Adipocyte (in vitro differentiated cells): ENCODE measurements at regions not wholly inside any gene's neighbourhood (a gene's known extent, or its start where the extent isn't known, plus 50 kb on each side); places are given as distances from the start of the nearest gene placed in this dataset.

ENCODE experiments used
- DNase-seq: peaks from one replicate; pipeline ENCODE4 v3.0.0-alpha.2; 2015; ENCODE audit warnings: low read depth
- H3K27me3 ChIP-seq: replicated peaks from 2 replicates; pipeline ENCODE4 v1.7.0; 2013; ENCODE audit warnings: mild to moderate bottlenecking, low read length, moderate library complexity; ENCODE audit not compliant: control insufficient read depth, insufficient read depth
- H3K36me3 ChIP-seq: 2 replicates; pipeline ENCODE4 v1.7.0; 2013; ENCODE audit warnings: low read length, mild to moderate bottlenecking, moderate library complexity; ENCODE audit not compliant: control insufficient read depth, insufficient read depth, severe bottlenecking
- H3K4me1 ChIP-seq: 2 replicates; pipeline ENCODE4 v1.7.0; 2013; ENCODE audit warnings: mild to moderate bottlenecking, low read length, moderate library complexity; ENCODE audit not compliant: control insufficient read depth, insufficient read depth
- H3K4me3 ChIP-seq: 2 replicates; pipeline ENCODE4 v1.7.0; 2013; ENCODE audit warnings: mild to moderate bottlenecking, low read length, moderate library complexity
- H3K9ac ChIP-seq: 2 replicates; pipeline ENCODE4 v1.7.0; 2013; ENCODE audit warnings: mild to moderate bottlenecking, low read length, moderate library complexity
- H3K9me3 ChIP-seq: 2 replicates; pipeline ENCODE4 v1.7.0; 2013; ENCODE audit warnings: mild to moderate bottlenecking, low read length, moderate library complexity; ENCODE audit not compliant: control insufficient read depth

- Histone ChIP-seq H3K27me3 (no peaks in the 10 kb centered on the region), H3K9ac (no peak overlapping the region), H3K4me3 (no peak overlapping the region), H3K36me3 (no peaks in the 10 kb centered on the region), H3K4me1 (no peaks in the 10 kb centered on the region), H3K9me3 (peaks cover 3% of the 10 kb centered on the region)
- DNase-seq: no peak
Measured at GRCh38 chr16:13587181-13587580, 332.8 kb upstream of the ERCC4 start.

GRCh38 chr16:13594823-13595222 lies 325.1 kb upstream of the ERCC4 start:
- no peak overlapping the region for H3K4me3 ChIP-seq
- H3K9me3 ChIP-seq: no peaks in the 10 kb centered on the region
- H3K27me3 ChIP-seq: no peaks in the 10 kb centered on the region
- no peaks in the 10 kb centered on the region for H3K36me3 ChIP-seq
- DNase-seq: no peak
- no peaks in the 10 kb centered on the region for H3K4me1 ChIP-seq
- no peak overlapping the region for H3K9ac ChIP-seq

- H3K4me1 ChIP-seq: no peaks in the 10 kb centered on the region
- no peaks in the 10 kb centered on the region for H3K9me3 ChIP-seq
- no peak overlapping the region for H3K9ac ChIP-seq
- no peaks in the 10 kb centered on the region for H3K27me3 ChIP-seq
- no peak overlapping the region for H3K4me3 ChIP-seq
- DNase-seq: no peak
- H3K36me3 ChIP-seq: no peaks in the 10 kb centered on the region
Measured at GRCh38 chr16:13606804-13607203, 313.1 kb upstream of the ERCC4 start.

GRCh38 chr16:13607289-13607688 lies 312.7 kb upstream of the ERCC4 start:
- Histone ChIP-seq H3K4me3 (no peak overlapping the region), H3K9me3 (no peaks in the 10 kb centered on the region), H3K9ac (no peak overlapping the region), H3K36me3 (no peaks in the 10 kb centered on the region), H3K4me1 (no peaks in the 10 kb centered on the region), H3K27me3 (no peaks in the 10 kb centered on the region)
- no peak for DNase-seq

GRCh38 chr16:13611596-13611995 lies 308.4 kb upstream of the ERCC4 start:
- no peak for DNase-seq
- no peaks in the 10 kb centered on the region for H3K36me3 ChIP-seq

GRCh38 chr16:13612623-13613022 lies 307.3 kb upstream of the ERCC4 start:
- H3K36me3 ChIP-seq: no peaks in the 10 kb centered on the region
- no peak overlapping the region for H3K9ac ChIP-seq
- no peaks in the 10 kb centered on the region for H3K4me1 ChIP-seq
- DNase-seq: no peak
- no peaks in the 10 kb centered on the region for H3K27me3 ChIP-seq
- no peaks in the 10 kb centered on the region for H3K9me3 ChIP-seq
- H3K4me3 ChIP-seq: no peak overlapping the region

More at GRCh38 chr16:13611596-13611995, 308.4 kb upstream of the ERCC4 start:
- no peaks in the 10 kb centered on the region for H3K9me3 ChIP-seq
- no peak overlapping the region for H3K4me3 ChIP-seq
- no peak overlapping the region for H3K9ac ChIP-seq
- no peaks in the 10 kb centered on the region for H3K4me1 ChIP-seq
- no peaks in the 10 kb centered on the region for H3K27me3 ChIP-seq

GRCh38 chr16:13613165-13613564 lies 306.8 kb upstream of the ERCC4 start:
- no peak overlapping the region for H3K4me3 ChIP-seq
- no peaks in the 10 kb centered on the region for H3K36me3 ChIP-seq
- H3K9me3 ChIP-seq: no peaks in the 10 kb centered on the region
- no peak for DNase-seq
- no peaks in the 10 kb centered on the region for H3K4me1 ChIP-seq
- H3K27me3 ChIP-seq: no peaks in the 10 kb centered on the region
- H3K9ac ChIP-seq: no peak overlapping the region

GRCh38 chr16:13621639-13622038 lies 298.3 kb upstream of the ERCC4 start:
- Histone ChIP-seq H3K9me3 (no peaks in the 10 kb centered on the region), H3K4me1 (no peaks in the 10 kb centered on the region), H3K4me3 (no peak overlapping the region), H3K27me3 (no peaks in the 10 kb centered on the region), H3K9ac (no peak overlapping the region), H3K36me3 (no peaks in the 10 kb centered on the region)
- DNase-seq: no peak

GRCh38 chr16:13628156-13628555 lies 291.8 kb upstream of the ERCC4 start:
- H3K4me1 ChIP-seq: no peaks in the 10 kb centered on the region
- H3K9ac ChIP-seq: no peak overlapping the region

GRCh38 chr16:13629704-13630103 lies 290.2 kb upstream of the ERCC4 start:
- DNase-seq: no peak
- H3K4me1 ChIP-seq: no peaks in the 10 kb centered on the region
- no peaks in the 10 kb centered on the region for H3K36me3 ChIP-seq

More at GRCh38 chr16:13628156-13628555, 291.8 kb upstream of the ERCC4 start:
- Histone ChIP-seq H3K36me3 (no peaks in the 10 kb centered on the region), H3K27me3 (no peaks in the 10 kb centered on the region), H3K9me3 (no peaks in the 10 kb centered on the region), H3K4me3 (no peak overlapping the region)
- DNase-seq: no peak

GRCh38 chr16:13630374-13630773 lies 289.6 kb upstream of the ERCC4 start:
- H3K9me3 ChIP-seq: no peaks in the 10 kb centered on the region
- no peak overlapping the region for H3K4me3 ChIP-seq
- no peak for DNase-seq
- H3K36me3 ChIP-seq: no peaks in the 10 kb centered on the region
- no peaks in the 10 kb centered on the region for H3K27me3 ChIP-seq
- H3K4me1 ChIP-seq: no peaks in the 10 kb centered on the region
- no peak overlapping the region for H3K9ac ChIP-seq

More at GRCh38 chr16:13629704-13630103, 290.2 kb upstream of the ERCC4 start:
- Histone ChIP-seq H3K4me3 (no peak overlapping the region), H3K27me3 (no peaks in the 10 kb centered on the region), H3K9me3 (no peaks in the 10 kb centered on the region), H3K9ac (no peak overlapping the region)

- Histone ChIP-seq H3K9ac (no peak overlapping the region), H3K36me3 (no peaks in the 10 kb centered on the region), H3K9me3 (no peaks in the 10 kb centered on the region), H3K4me3 (no peak overlapping the region), H3K27me3 (no peaks in the 10 kb centered on the region), H3K4me1 (no peaks in the 10 kb centered on the region)
- DNase-seq: no peak
Measured at GRCh38 chr16:13631213-13631767, 288.7 kb upstream of the ERCC4 start.
